ENCODE measurements at regions not wholly inside any gene's neighbourhood (a gene's known extent, or its start where the extent isn't known, plus 50 kb on each side); places are given as distances from the start of the nearest gene placed in this dataset.

DNA sequence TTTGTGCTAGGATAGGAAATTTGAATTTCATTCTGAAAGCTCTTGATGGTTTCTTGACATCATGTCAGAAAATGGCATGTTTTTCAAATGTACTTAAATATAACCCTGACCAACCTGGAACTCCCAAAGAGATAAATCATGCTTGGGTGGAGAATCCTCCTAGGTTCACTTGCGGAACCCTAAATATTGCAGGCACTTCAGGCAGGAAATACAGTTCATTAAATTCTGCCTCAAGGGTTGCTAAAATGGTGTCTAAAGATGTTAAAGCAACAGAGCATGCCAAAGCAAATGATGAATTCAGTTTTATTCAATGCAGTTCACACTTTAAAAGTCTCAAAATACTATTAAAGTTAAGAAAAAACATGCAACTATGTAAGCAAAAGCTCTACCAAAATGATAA, 415.9 kb downstream of the SLITRK6 start:
- Histone ChIP-seq H3K27ac (no peak overlapping the region), H3K4me3 (no peak overlapping the region), H3K36me3 (no peaks in the 10 kb centered on the region), H3K27me3 (ENCODE audit: low read depth) (no peaks in the 10 kb centered on the region), H3K9me3 (no peaks in the 10 kb centered on the region), H3K4me1 (no peaks in the 10 kb centered on the region)
- TF ChIP-seq, protein P1, sequence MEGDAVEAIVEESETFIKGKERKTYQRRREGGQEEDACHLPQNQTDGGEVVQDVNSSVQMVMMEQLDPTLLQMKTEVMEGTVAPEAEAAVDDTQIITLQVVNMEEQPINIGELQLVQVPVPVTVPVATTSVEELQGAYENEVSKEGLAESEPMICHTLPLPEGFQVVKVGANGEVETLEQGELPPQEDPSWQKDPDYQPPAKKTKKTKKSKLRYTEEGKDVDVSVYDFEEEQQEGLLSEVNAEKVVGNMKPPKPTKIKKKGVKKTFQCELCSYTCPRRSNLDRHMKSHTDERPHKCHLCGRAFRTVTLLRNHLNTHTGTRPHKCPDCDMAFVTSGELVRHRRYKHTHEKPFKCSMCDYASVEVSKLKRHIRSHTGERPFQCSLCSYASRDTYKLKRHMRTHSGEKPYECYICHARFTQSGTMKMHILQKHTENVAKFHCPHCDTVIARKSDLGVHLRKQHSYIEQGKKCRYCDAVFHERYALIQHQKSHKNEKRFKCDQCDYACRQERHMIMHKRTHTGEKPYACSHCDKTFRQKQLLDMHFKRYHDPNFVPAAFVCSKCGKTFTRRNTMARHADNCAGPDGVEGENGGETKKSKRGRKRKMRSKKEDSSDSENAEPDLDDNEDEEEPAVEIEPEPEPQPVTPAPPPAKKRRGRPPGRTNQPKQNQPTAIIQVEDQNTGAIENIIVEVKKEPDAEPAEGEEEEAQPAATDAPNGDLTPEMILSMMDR (IDR thresholded peaks at IDR 0.05): no peak
- ATAC-seq (no peak), DNase-seq (no peak)
- intact Hi-C loops (cut with DNase I): no loop called here

DNA sequence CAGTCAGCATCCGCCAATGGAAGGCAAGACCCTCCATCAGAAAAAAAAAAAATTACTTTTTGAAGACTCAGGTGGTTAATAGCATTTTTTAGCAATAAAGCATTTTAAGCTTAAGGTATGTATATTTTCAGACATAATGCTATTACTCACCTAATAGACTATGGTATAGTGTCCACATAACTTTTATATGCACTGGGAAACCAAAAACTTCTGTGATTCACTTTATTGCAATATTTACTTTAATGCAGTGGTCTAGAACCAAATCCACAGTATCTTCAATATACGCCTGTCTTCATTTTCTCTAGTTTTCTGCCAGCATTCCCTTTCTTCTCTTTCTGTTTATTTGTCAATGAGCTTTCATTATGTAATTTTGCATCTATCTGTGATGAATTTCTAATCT, 418.1 kb downstream of the SLITRK6 start:
- Histone ChIP-seq H3K27me3 (ENCODE audit: low read depth) (no peaks in the 10 kb centered on the region), H3K36me3 (no peaks in the 10 kb centered on the region), H3K4me1 (no peaks in the 10 kb centered on the region), H3K4me3 (no peak overlapping the region), H3K27ac (no peak overlapping the region), H3K9me3 (no peaks in the 10 kb centered on the region)
- TF ChIP-seq, protein P1 (IDR thresholded peaks at IDR 0.05): no peak
- DNase-seq (no peak), ATAC-seq (no peak)
- intact Hi-C loops (cut with DNase I): no loop called here

DNA sequence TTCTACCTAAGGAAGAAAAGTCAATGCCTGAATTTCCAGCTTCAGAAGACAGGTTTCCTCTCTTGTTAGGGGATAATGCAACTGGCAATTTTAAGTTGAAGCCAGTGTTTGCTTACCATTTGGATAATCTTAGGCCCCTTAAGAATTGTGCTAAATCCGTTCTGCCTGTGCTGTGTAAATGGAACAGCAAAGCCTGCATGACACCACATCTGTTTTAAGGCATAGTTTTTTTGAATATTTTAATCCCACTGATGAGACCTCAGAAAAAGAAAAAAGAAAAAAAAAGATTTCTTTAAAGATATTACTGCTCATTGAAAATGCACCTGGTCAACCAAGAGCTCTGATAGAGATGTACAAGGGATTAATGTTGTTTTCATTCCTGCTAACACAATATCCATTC, 419.2 kb downstream of the SLITRK6 start:
- no peak for DNase-seq
- Histone ChIP-seq H3K27ac (no peak overlapping the region), H3K36me3 (no peaks in the 10 kb centered on the region), H3K27me3 (ENCODE audit: low read depth) (no peaks in the 10 kb centered on the region), H3K4me1 (no peaks in the 10 kb centered on the region), H3K9me3 (no peaks in the 10 kb centered on the region), H3K4me3 (no peak overlapping the region)
- no peak for ATAC-seq
- TF ChIP-seq, protein P1 (IDR thresholded peaks at IDR 0.05): no peak
- intact Hi-C loops (cut with DNase I): no loop called here

DNA sequence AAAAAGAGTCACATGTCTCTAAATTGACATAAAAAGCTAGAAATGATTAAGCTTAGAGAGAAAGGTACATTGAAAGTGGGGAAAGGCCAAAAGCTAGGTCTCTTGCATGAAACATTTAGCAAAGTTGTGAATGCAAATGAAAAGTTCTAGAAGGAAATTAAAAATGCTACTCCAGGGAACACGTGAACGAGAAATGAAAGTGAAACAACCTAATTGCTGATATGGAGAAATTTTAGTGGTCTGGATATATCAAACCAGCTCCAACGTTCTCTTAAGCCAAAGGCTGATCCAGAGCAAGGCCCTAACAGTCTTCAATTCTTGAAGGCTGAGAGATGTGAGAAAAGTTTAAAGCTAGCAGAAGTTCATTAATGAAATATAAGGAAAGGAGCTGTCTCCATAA, 419.8 kb downstream of the SLITRK6 start:
- no peaks in the 10 kb centered on the region for H3K27me3 ChIP-seq (ENCODE audit: low read depth)
- DNase-seq: no peak
- no peaks in the 10 kb centered on the region for H3K4me1 ChIP-seq
- H3K4me3 ChIP-seq: no peak overlapping the region
- TF ChIP-seq, protein P1 (IDR thresholded peaks at IDR 0.05): no peak
- no peaks in the 10 kb centered on the region for H3K36me3 ChIP-seq
- no peak for ATAC-seq
- no peaks in the 10 kb centered on the region for H3K9me3 ChIP-seq
- intact Hi-C loops (cut with DNase I): no loop called here
- no peak overlapping the region for H3K27ac ChIP-seq

DNA sequence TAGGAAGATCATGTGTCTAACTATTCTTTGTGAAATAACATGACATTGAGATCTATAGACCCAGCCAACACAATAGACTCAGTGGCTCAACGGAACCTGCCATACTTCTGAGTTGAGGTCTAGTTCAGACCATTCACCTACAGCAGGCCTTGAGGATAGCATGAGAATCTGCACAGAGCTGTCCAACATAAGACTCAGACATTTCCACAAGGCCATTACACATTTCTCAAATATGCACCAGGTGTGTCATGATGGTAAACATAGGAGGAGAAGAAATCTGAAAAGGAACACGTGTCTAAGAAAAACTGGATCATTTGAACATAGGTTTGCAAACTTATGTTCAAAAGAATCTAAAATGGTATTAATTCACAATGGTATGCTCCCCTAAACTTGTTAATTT, 421.4 kb downstream of the SLITRK6 start:
- Histone ChIP-seq H3K9me3 (no peaks in the 10 kb centered on the region), H3K4me3 (no peak overlapping the region), H3K27me3 (ENCODE audit: low read depth) (no peaks in the 10 kb centered on the region), H3K36me3 (no peaks in the 10 kb centered on the region), H3K4me1 (no peaks in the 10 kb centered on the region), H3K27ac (no peak overlapping the region)
- ATAC-seq (no peak), DNase-seq (no peak)
- TF ChIP-seq, protein P1 (IDR thresholded peaks at IDR 0.05): no peak
- intact Hi-C loops (cut with DNase I): no loop called here

DNA sequence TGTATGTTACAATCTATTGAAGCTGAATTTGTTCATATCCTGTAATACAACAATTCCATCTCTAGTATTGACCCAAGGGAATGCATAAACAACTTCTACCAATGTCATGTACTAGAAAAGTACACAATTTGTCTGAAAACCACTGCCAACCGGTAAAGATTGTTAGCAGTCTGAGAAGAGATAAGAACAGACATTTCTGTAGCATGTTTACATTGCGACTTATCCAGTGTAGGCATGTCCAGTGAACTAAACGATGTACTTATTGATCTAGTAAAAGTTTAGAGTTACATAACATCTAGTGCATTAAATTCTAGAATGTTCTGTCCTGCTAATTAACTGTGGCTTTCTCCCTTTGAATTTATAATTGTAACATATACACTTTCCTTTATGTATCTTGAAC, 425.9 kb downstream of the SLITRK6 start:
- no peaks in the 10 kb centered on the region for H3K9me3 ChIP-seq
- no peaks in the 10 kb centered on the region for H3K4me1 ChIP-seq
- H3K27ac ChIP-seq: no peak overlapping the region
- TF ChIP-seq, protein P1 (IDR thresholded peaks at IDR 0.05): no peak
- H3K36me3 ChIP-seq: no peaks in the 10 kb centered on the region
- H3K4me3 ChIP-seq: no peak overlapping the region
- no peak for DNase-seq
- intact Hi-C loops (cut with DNase I): no loop called here
- no peak for ATAC-seq
- no peaks in the 10 kb centered on the region for H3K27me3 ChIP-seq (ENCODE audit: low read depth)
